ENCODE measurements at regions not wholly inside any gene's neighbourhood (a gene's known extent, or its start where the extent isn't known, plus 50 kb on each side); places are given as distances from the start of the nearest gene placed in this dataset.

GRCh38 chr4:65773636-65774035 is 103.3 kb upstream of the EPHA5 start:
- DNase-seq (no peak), ATAC-seq (no peak)
- intact Hi-C loops (cut with DNase I) = no loop called here

- DNase-seq = no peak
- ATAC-seq = no peak
- intact Hi-C loops (cut with DNase I) = no loop called here
Measured at GRCh38 chr4:65747386-65747785, 77.1 kb upstream of the EPHA5 start.

- no peak for ATAC-seq
- no peak for DNase-seq
- intact Hi-C loops (cut with DNase I) = no loop called here
Measured at GRCh38 chr4:65738134-65738533, 67.8 kb upstream of the EPHA5 start.

GRCh38 chr4:65737672-65738071 is 67.4 kb upstream of the EPHA5 start:
- DNase-seq (no peak), ATAC-seq (no peak)
- intact Hi-C loops (cut with DNase I) = no loop called here

- intact Hi-C loops (cut with DNase I) = no loop called here
- ATAC-seq = no peak
Measured at GRCh38 chr4:65724973-65725372, 54.7 kb upstream of the EPHA5 start.

More at GRCh38 chr4:65724973-65725372, 54.7 kb upstream of the EPHA5 start:
- no peak for DNase-seq

Small RNAs in the stretch of these regions (microRNA-seq; reads per million reads assigned to microRNA genes)
- 0 reads per million in 2 donors for gene MIR1269A

All from left cardiac atrium (tissue), 4 donors.